ENCODE measurements at regions not wholly inside any gene's neighbourhood (a gene's known extent, or its start where the extent isn't known, plus 50 kb on each side); places are given as distances from the start of the nearest gene placed in this dataset.
"Not testable (repeated sequence)": the region's sequence is repeated elsewhere in the genome, so short reads cannot be mapped to it uniquely, and the experiment has no call there.

GRCh38 chr4:72767618-72768302, 198.7 kb upstream of the ADAMTS3 start:
- H3K27ac ChIP-seq = peak overlapping the region; percentile 58 to 78
- no peak for TF ChIP-seq CTCF (IDR thresholded peaks at IDR 0.05)
- DNase-seq (ENCODE audit: low spot score) = no peak
- peak overlapping the region; percentile 58 for H3K4me3 ChIP-seq

GRCh38 chr4:72765788-72766187, 196.8 kb upstream of the ADAMTS3 start:
- not testable (repeated sequence) for DNase-seq (ENCODE audit: low spot score); H3K27ac ChIP-seq; H3K4me3 ChIP-seq

- no peak for TF ChIP-seq CTCF (IDR thresholded peaks at IDR 0.05)
- no peak for DNase-seq (ENCODE audit: low spot score)
- Histone ChIP-seq H3K4me3 (no peak overlapping the region), H3K27ac (no peak overlapping the region)
Observed at GRCh38 chr4:72761368-72762038, 192.5 kb upstream of the ADAMTS3 start.

GRCh38 chr4:72753414-72753813, 184.4 kb upstream of the ADAMTS3 start:
- H3K27ac ChIP-seq = not testable (repeated sequence)

GRCh38 chr4:72744103-72744725, 175.2 kb upstream of the ADAMTS3 start:
- Histone ChIP-seq H3K27ac (no peak overlapping the region), H3K4me3 (no peak overlapping the region)
- DNase-seq (ENCODE audit: low spot score) = no peak
- TF ChIP-seq CTCF (IDR thresholded peaks at IDR 0.05) = no peak

More at GRCh38 chr4:72753414-72753813, 184.4 kb upstream of the ADAMTS3 start:
- H3K4me3 ChIP-seq; DNase-seq (ENCODE audit: low spot score): not testable (repeated sequence)

GRCh38 chr4:72743078-72743477, 174.1 kb upstream of the ADAMTS3 start:
- no peak overlapping the region for H3K27ac ChIP-seq
- TF ChIP-seq CTCF (IDR thresholded peaks at IDR 0.05) = no peak
- H3K4me3 ChIP-seq = no peak overlapping the region
- DNase-seq (ENCODE audit: low spot score) = no peak

- H3K4me3 ChIP-seq = no peak overlapping the region
- H3K27ac ChIP-seq = no peak overlapping the region
- DNase-seq (ENCODE audit: low spot score) = no peak
- TF ChIP-seq CTCF (IDR thresholded peaks at IDR 0.05) = no peak
Observed at GRCh38 chr4:72715299-72715698, 146.3 kb upstream of the ADAMTS3 start.

All from coronary artery (tissue), 2 donors.